Fibroblast of pulmonary artery (primary cell): ENCODE measurements at regions not wholly inside any gene's neighbourhood (a gene's known extent, or its start where the extent isn't known, plus 50 kb on each side); places are given as distances from the start of the nearest gene placed in this dataset.

Experiments
- DNase-seq: peaks from one replicate; pipeline ENCODE4 v3.0.0-alpha.2; 2010; ENCODE audit warnings: low read depth
- H3K4me3 ChIP-seq: replicated peaks from 2 replicates; pipeline ENCODE4 v1.5.1; 2011; ENCODE audit warnings: low read depth, mild to moderate bottlenecking, control low read depth, low read length, moderate library complexity
- TF ChIP-seq, protein P1 (sequence below): IDR thresholded peaks from 2 replicates; pipeline ENCODE4 v1.5.1; 2011; ENCODE audit warnings: mild to moderate bottlenecking, control low read depth, low read length, inconsistent platforms; ENCODE audit errors: missing control alignments

DNA sequence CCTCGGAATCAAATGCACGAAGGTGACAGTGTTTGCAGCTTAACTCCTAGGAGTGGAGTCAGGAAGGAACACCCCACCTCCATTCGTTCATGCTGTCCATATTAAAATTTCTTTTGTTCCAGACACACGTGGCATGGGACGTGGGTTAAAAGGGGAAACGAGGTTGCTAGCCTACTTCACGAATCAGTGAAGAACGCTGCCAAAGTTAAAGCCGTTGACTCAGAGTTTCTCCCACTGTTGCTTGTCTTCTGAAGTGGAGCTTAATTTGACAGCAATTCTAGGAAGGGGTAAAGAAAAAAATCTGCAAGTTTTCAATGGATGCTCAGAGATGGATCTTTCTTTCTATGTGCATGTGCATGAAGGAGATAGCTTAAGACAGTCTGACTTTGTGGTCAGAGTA lies 499.1 kb downstream of the CD83 start:
- DNase-seq: no peak
- no peak overlapping the region for H3K4me3 ChIP-seq
- TF ChIP-seq, protein P1, sequence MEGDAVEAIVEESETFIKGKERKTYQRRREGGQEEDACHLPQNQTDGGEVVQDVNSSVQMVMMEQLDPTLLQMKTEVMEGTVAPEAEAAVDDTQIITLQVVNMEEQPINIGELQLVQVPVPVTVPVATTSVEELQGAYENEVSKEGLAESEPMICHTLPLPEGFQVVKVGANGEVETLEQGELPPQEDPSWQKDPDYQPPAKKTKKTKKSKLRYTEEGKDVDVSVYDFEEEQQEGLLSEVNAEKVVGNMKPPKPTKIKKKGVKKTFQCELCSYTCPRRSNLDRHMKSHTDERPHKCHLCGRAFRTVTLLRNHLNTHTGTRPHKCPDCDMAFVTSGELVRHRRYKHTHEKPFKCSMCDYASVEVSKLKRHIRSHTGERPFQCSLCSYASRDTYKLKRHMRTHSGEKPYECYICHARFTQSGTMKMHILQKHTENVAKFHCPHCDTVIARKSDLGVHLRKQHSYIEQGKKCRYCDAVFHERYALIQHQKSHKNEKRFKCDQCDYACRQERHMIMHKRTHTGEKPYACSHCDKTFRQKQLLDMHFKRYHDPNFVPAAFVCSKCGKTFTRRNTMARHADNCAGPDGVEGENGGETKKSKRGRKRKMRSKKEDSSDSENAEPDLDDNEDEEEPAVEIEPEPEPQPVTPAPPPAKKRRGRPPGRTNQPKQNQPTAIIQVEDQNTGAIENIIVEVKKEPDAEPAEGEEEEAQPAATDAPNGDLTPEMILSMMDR: no peak

DNA sequence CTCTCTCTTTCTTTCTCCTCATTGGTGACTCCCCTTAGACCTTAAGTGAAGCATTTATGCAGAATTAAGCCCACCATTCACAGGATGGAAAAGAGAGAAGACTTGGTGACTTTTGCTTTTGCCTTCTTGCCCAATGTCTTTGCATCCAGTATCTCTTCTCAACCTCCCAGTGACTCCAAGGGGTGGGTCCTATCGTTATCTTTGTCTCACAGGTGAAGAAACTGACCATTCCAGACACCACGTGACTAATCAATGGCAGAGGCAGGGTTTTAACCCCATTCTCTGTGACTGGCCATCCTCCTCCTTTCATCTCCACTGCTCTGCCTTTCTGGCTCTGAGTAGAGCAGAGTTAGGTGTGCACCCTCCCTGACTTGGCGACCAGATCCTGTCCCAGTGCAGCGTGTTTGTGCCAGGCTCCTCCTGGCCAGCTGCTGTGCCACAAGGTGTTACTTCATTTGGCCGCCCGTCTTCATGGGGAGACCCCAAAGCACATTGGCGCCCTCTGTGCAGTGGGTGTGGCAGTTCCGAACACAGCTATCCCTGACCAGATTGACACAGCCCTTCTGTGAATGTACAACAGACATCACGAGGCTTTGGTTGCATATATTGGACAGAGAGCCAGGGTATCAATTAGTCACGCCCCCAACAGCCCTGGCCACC lies 501.3 kb downstream of the CD83 start:
- DNase-seq: no peak
- TF ChIP-seq, protein P1: no peak

DNA sequence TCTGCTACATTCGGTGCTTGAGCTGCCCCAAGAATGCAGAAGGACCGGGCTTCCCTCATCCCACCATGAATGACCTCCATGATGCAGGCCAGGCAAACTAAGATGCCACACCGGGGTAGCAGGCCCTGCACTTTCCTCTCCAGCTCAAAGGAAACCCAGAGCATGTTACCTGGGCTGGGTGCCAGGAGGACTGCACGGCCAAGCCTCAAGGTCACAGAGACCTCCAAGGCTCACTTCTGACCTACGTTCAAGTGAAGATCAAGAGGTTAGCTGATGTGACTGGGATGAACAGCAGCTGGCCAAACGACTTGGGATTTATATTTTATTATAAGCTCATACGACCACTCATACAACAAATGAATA lies 501.8 kb downstream of the CD83 start:
- no peak overlapping the region for H3K4me3 ChIP-seq
- TF ChIP-seq, protein P1: no peak
- no peak for DNase-seq

More for the DNA sequence above, 501.3 kb downstream of the CD83 start:
- no peak overlapping the region for H3K4me3 ChIP-seq

DNA sequence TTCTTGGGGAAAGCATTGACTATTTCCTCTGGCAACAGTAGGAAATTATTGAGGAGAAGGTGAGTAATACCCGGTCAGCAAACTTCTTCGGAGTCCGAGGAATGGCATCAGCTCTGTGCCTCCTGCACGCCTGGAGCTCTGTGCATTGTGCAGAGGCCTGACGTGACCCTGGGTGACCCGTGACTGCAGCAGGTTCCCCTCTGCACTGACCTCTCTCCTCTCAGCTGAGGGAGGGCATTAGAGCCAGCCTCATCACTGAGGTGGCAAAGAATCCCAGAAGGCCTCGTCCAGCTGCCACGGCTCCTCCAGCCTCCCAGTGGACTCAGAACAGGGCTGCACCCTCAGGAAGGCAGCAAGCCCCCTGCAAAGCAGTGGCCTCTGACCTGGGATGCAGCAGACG lies 502.9 kb downstream of the CD83 start:
- H3K4me3 ChIP-seq: no peak overlapping the region
- DNase-seq: no peak
- TF ChIP-seq, protein P1: no peak

DNA sequence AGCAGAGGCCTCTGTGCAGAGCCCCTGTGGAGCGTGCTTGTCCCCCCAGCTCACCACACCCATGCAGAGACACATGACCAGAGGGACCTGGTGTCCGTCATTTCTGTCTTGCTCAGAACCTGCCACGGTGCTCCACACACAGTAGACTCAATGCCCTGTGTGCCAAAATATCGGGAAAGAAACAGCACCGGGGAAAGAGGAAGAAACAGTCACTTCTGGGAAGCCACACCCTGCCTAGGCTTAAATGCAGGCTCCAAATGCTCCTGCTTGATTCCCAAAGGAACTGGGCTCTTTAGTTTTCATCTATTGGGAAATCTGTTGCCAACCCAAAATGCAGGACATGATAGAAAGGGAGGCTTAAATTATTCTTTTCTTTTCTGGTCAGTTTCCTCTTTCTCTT lies 503.9 kb downstream of the CD83 start:
- TF ChIP-seq, protein P1: no peak
- no peak overlapping the region for H3K4me3 ChIP-seq
- DNase-seq: peak; percentile 8

DNA sequence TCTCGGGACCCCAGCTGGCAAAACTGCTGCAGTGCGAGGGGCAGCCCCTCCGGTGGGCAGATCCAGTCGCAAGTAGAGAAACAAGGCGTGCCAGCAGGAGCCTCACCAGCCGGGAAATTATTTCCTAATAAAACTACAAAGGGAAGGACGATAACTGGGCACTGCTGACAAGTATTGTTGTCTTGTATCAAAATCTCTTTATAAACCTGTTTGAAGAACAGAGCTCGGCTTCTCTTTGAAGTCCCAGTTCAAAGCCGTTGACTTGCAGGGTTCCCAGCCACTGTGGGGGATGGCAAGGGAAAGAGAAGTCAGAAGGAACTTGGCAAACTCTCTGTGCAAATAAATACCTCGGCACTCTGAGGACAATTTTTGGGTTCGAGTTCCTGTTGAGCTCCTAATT lies 504.5 kb downstream of the CD83 start:
- no peak for DNase-seq
- TF ChIP-seq, protein P1: no peak
- no peak overlapping the region for H3K4me3 ChIP-seq

DNA sequence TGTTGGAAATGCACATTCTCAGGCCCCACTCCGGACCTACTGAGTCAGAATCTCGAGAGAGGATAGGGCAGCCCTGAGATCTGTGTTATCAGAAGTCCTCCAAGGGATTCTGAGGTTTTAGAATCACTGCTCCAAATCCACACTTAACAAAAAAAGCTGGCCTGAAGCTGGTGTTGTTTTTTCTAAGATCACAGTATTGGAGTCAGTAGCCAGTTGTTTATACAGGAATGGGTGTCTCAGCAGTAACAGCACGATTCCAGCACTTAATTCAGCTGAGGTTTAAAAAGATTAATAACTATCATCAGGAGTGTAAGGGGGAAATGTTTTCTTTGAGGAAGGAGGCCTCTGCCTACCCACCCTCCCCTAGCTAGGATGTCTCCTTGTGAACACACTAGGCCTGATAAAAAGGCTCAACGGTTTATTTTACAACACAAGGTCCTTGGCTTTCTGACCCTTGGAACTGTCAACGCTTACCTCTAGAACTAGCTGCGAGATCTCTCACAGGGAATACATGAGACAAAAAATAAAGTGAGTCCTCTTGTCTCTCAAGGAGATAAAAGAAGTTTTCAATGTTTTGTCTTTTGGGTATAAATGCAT lies 505.4 kb downstream of the CD83 start:
- TF ChIP-seq, protein P1: no peak
- no peak for DNase-seq
- no peak overlapping the region for H3K4me3 ChIP-seq
